ENCODE measurements at regions not wholly inside any gene's neighbourhood (a gene's known extent, or its start where the extent isn't known, plus 50 kb on each side); places are given as distances from the start of the nearest gene placed in this dataset.

DNA sequence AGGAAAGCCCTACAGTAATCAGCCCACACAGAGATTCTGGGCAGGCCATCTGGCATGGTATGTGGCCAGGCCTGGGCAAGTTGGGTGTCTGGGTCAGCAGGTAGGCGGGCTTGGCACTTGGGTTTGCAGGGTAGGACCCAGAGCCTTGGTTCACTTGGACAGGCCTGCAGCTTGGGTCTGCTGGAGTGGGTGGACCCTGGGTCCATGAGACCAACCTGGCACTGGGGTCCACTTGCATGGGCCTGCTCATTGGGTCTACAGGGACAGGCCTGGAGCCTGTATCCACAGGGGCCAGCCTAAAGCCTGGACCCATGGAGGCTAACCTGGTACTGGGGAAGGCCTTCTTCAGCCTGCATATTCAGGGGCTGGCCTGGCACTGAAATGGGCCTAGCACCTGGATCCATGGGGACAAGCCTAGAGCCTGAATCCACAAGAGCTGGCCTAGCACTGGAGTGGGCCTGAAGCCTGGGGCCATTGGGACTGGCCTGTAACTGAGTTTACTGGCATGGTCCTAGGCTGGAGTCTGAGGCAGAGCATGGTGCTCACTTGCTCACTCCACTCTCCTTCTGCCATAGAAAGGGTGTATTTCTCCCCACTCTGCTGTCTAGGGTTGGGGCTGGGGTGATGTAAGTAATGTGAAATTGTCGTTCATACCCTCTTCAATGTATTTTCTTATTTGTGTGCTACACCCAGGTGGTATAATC is 315.0 kb downstream of the AHR start:
- DNase-seq: no peak

DNA sequence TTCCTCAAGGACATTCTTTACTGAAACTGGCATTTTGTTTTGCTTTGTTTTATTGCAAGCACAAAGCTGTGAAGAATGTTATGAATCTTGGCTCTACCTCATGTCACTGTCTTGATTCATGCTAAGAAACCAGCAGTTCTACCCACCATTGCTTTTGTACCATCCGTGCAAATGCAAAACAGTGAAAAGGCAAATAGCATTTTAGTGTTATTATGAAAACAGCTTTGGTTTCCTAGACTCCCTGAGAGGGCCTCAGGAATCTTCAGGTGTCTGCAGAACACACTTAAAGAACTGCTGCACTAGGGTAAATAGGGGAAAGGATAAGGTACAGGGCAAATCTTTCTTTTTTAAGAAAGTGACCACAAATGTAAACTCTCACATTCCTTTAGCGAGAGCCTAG is 318.9 kb downstream of the AHR start:
- no peak for DNase-seq

DNA sequence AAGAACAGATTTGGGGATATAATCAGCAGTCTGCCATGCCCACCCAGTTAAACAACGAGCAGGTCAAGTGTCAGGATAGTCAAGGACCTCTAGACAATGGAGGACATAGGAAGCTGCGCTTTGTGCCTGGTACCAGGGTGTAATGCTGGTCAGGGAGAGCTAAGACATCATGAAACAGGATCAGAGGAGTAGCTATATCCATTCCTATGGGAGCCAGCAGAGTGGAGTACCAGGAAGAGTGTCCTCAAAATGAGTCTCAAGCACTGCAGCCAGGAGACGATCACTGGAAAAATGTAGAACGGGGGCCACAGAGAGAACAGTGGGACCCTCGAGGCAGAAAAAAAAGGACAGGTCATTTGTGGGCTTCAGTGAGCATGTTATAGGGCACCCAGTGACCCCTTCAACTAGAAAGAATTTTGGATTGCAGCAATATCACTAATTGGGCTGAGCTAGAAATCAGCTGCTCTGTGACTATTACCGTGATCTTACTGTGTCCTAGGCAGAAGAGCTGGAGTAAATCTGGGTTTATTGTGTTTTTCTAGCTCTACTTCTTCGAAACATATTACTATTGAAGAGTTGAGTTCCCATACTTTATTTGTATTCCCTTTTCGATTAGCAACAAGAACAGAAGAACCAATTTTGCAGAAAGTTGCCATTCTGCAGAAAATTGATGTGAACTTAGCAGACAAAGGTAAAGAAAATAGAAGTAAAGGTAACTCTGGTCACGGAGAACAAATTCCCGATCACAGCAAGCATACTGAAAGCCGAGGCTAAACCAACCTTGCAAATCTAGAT is 319.6 kb downstream of the AHR start:
- no peak for DNase-seq

DNA sequence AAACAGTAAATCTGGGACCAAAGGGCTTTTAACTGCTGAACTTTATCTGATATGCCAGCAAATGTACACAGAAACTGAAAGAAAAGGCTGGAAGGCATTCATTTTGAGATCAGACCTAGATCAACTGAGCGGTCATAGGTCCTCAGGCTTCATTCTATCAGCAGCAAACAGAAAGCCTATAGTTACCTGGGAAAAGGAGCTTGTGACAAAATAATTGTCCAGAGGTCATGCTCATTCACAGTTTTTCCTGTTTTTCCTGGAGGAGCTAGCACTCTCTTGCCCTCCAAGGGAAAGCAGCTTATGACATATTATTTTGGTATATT is 320.2 kb downstream of the AHR start:
- DNase-seq: no peak

DNA sequence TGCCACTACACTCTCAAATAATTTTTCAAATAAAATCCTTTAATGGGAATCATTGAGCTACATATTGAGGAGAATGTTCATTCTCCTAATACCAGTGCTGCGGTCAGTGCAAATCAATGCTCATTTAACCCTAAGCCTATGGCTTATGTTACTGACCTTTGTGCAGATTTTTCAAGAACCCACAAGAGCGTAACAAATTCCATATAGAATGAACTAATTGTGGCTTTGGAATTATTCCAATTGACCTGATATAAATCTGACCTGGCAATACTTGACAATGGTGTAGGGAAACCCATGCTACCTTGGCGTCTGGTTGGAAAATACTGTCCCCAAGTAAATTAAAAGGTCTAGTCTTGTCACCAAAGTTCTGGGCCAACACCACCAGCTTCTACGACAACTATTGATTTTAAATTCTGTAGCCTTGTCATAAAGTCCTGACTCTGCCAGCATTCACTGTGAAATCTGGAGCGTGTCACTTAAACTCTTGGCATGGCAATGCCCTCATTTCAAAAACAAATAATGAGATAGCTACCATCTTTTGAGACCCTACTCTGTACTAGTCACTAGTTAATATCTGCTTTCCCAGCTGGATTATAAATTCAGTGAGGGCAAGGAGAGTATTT is 320.9 kb downstream of the AHR start:
- DNase-seq: no peak

DNA sequence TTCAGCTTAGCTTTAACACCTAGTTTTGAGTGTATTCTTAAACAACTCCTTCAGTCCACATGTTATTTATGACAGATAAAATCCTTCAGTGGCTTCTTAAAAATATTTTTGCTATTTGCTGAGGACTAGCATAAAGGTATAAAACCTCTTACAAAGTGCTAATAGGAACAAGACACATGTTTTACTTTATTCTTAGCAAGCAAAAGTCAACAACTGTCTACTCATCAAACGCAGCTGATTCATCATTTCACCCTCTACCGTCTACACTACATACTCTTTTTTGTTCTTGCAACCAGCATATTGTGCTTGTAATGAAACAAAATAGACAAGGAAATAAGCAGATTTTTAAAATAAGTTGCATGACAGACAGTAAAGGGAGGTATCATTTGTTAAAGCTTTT is 319.7 kb downstream of the SNX13 start:
- DNase-seq: no peak

DNA sequence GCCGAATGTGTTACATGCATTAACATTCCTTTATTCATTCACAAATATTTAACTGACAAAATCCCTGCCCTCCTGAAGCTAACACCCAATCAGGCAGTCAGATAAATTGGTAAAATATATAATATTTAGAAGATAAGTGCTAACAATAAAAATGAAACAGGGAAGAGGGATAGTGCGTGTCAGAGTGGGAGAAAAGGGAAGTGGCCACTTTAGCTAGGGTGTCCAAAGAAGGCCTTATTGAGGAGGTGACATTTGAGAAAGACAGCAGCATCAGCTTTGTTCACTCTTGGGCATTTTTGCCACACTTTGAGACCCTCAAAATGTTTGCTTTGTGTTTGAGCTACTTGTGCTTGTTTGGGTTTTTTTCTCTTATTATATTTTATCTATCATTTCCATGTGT is 317.8 kb downstream of the SNX13 start:
- no peak for DNase-seq

DNA sequence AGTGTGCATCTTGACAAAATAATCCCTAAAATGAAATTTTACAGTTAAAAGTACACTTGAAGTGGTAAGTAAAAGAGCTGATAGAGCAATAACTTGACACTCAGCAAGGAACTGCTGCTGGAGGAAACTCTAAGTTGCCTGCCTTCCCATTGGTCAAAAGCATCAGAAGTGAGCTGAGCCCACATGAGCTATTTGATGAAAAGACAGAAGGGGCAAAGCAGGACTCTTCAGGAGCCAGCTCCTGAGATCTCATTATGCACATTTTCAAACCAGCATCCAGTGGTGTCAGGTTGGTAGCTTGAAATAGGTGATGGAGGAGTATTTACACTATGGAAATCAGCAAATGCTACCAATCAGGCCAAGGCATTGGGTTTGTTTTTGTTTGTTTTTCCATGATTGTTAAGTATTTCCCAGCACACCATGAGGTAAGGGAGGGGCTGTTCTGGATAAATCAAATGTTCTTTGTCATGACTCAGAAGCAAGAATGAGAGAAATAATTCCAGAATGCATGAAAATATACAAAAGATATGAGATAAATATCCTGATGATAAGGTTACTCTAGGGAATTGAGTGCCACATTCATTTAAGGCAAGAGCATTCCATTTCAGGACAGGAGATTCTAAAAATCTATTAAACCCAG is 316.6 kb downstream of the SNX13 start:
- DNase-seq: no peak

DNA sequence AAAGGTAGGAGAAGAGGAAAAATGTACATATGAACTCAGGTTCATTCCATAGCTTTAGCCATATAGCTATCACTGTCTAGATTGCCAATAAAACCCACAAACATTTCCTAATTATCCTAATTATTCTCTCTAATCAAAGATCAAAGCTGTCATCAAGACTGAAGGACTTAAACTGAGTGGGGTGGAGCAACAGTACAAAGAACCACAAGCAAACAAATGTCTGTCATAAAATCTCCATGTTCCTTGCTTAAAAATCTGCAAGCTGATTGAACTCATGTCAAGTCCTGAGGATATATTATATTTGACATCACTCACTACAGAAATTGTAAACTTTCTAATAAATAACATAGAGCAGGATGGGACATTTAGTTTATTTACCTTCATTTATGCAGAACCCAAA is 315.9 kb downstream of the SNX13 start:
- DNase-seq: no peak

DNA sequence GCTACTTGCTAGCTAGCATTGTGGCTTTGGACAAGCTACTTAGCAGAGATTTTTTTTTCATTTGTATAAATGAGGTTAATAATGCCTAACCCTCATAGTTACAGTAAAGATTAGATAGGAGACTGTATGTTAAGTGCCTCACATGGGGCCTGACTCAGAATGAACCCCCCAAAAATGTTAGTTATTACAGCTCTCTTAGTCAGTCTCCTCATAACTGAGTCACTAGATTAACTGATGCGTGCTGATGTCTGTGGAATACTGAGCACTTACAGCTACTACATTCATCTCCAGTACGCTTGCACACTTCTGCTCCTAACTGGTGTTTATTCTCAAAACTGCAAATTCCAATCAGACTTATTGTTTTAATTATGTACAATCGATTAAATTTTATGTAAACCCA is 315.3 kb downstream of the SNX13 start:
- no peak for DNase-seq

DNA sequence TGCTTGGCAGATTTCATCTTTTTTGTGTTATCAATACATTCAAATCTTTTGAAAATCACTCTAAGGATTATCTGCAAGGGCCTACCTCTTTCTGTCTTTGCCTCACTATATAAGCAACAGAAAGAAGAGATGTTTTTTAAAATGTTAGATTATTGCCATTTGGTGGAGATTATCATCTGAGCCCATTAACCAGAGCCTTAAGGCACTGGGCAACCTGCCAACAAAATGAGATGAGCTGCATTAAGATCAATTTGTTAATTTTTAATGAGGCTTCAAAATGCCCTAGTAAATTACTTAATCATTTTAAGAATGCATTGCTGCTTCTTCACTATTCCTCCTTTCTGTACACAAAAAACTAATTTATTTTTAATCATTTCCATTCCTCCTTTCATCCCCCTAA is 314.1 kb downstream of the SNX13 start:
- DNase-seq: no peak

DNA sequence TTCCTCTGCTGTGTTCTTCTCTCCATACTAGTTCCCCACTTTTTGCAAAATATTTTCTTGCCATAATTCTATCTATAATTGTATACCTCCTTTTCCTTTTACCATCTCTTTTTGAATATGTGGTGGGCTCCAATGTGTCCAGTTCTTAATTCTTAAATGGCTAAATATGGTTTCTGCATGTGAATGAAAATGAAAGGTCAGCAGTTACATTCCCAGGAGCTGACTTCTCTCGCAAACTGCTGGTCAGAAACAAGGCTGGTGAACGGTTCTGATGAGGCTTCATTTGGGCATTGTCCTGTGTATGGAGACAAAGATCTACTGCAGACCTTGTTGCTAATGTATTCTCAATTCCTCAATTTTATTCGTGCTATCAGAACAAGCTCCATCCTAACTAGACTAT is 309.2 kb downstream of the SNX13 start:
- no peak for DNase-seq

DNA sequence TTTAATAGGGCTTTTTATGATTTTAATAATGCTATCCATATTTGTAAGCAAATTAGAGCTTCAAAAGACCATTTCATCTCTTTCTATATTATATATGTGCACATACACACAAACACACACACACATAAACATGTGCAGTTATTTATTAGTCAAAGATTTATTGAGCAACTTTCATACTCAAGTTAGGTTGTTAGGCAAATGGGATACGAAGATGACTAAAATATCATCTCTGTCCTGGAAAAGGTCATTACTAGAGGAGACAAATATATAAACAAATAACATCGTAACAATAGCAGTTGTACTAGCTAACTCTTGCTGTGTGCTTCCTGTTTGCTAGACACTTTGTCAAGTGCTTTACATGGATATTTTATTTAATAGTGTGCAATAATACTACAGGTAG is 307.9 kb downstream of the SNX13 start:
- no peak for DNase-seq

DNA sequence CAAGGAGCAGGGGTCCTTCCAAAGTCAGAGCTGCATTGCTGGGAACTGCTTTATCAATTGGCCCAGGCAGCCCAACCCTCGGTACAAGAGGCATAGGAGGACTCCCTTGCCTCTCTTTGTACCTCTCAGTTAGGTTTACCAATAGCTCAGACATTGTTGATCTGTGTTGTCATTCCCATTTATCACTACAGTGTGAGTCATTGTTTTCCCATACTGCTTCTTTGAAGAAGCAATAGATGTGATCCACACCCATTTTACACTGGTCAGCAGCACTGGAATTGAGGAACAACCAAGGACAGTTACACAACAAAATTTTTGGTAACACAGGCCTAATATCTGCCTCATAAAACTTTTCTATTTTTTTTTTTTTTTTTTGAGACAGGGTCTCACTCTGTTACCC is 307.2 kb downstream of the SNX13 start:
- DNase-seq: no peak

DNA sequence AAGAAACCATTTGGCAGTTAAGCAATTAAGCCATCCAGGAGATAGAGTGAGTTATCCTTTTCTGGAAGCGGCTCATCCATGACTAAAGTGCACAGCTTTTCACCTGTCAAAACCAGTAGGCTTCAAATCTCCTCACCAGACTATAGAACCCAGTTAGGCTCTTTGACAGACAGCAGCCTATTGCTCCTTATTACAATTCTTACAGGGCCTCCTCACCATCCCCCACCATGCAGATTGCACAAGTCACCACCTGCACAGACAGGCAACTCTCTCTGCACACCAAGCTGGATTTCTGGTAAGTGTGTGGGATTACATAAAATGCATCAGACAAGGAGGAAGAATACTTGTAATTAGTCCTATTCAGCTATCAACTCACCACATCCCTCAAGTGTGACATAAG is 301.6 kb downstream of the SNX13 start:
- no peak for DNase-seq

DNA sequence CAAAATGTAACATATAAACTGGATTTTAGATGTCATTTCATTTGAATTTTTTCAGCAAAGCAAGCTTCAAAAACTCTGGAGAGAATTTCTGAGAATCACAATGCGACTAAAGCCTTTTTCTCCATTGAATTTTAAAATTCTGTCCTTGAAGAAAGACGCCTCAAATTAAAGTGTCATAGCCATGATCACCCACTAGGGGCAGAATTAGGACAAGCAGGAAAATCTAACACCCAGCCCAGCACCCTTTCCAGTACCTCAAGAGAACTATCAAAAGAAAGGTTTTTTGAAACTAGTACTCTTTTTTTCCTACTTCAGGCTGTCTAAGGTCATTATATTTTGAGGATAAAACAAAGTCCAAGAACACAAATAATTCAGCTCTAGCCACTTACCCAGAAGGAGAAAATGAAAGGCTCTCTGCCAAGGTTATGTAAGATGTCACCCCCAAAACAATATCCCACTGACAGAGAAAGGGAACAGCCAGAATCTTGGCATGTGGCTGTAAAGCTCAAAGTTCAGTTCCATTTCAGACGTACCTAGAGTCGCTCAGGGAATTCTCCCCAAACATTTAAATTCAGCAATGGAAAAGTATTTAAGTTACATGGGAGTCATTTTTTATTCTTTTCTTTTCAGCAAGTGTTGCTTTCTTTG is 299.4 kb downstream of the SNX13 start:
- DNase-seq: no peak

DNA sequence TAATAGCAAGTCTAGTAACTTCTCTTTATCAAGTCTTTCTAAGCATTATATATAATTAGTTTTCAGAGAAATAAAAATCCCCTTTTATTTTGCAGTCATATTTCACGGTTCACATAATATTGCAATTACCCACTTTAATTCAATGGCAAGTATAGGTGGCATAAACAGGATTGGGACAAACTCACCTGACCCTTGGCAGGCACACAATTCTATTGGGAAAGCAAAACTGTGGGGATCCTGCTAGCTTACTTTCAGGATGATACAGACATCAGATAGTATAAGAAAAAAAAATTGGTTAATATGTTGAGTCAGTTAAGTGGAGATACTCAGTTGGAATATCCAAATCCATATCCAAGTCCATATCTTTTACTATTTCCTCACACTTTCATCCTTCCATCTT is 294.8 kb downstream of the SNX13 start:
- DNase-seq: no peak

DNA sequence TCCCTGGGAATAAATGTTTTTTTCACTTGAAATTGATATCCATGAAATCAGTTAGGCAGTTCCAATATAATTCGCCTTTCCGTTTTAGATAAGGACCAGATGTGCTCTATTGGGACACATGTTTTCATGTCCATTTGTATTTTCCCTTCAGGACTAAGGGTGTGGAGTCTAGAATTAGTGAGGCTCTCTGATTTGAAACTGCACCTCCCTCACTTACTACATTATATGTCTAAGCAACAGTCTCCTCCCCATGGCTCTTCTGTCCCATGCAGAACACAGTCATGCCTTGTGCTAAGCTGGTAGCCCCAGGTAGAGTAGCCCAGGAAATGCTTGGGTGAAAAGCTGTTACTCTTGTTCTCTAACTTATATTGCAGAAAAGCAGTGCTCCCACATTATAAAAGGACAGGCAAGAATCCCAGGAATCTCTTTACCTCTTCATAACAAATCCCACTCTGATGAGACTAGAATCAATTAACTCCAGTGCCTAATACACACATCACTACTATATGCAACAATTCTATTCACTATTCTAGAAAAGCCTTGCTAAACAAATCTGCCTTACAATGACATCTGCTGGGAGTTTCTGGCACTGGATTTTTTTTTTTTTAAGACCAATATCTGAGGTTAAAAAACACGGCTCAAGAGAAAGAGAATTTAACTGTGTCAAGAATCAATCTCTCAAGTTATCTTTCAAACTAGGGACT is 293.9 kb downstream of the SNX13 start:
- DNase-seq: no peak

DNA sequence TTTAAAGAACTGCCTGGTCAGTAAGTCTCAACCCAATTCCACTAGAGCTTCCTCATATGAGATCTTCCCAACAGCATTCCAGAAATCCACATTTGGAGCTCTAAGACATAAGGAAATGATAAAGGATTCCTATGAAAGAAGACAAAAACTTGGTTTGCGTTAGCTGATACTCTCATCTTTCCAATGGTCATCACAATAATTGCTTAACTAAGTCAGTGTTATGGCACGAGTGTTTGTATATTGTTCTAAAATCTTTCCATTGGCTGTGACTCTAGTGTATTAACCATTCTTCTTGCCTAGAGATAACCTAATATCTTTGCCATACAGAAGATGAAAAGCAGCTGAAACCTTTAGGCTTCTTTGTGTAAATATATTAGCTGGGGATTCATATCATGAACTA is 289.0 kb downstream of the SNX13 start:
- DNase-seq: no peak

DNA sequence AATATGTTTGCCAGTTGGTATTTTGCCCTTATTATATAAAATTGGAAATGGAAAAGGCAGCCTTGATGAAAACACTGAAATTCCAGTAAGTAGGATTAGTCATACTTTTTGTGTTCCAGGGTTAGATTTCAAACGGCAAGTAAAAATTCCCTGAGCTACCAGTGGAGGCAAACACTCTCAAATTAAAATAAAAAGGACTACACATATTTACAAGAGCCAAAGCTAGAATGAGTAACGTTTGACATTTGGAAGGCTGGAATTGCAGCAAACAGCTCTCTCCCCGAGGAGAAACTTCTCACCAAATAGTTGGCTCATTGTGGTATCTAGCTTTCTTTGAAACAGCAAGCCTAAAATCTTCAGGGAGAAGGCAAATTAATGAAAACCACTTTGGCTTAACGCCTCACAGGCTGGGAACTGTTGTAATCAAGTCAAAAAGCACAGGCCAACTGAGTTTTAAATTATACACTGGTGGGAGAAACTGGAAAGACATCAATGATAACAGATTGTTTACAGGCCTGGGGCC is 288.4 kb downstream of the SNX13 start:
- no peak for DNase-seq

DNA sequence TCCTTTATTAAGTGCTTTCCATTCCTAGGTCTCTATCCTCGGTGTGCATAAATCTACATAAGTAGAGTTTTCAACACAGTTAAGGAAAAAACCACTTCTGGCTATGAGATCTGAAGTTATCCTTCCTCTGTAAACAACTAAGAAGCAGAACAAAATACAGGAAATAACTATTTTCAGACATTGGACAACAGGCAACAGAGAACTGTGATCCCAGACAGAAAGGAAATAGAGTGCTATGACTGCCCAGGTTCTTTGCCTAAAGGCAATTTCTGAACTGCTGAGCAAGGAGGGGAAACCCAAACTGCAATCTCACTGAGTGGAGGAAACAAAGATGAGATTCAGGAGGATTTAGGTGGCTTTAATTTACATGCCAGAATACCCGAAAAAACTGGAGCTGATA is 285.4 kb downstream of the SNX13 start:
- DNase-seq: no peak

DNA sequence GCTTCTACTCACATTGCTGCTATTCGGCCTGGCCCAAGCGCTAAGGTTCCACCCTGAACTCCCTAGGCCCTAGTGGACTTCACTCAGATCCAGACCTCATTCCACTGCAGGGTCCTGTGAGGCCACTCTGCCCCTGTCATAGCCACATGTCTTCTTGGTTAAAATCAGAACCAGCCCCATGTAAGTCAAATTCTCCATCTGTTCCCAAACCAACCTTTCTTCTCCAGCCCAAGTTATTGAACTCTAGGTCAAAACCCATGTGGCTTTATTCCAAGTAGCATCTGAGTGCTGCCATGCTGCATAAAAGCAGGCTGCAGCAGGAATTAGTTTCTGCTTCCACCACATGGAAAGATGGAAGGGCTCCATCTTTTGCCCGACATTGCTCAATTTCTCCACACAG is 281.2 kb downstream of the SNX13 start:
- no peak for DNase-seq

DNA sequence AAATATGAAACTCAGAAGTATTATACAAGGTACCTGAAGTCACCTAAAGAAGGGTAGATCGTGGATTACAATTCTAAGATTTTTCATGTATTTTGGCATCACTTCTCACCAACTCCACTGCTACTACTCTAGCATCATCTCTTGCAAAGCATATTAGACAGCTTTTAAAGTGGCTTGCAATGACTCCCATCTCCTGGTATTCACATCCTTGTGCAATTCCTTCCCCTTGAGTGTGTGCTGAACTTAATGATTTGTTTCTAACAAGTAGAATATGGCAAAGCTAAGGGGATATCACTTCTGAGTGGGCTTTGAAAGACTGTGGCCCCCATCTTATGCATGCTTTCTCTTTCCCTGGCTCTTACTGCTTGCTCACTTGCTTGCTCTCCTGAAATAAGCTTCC is 280.2 kb downstream of the SNX13 start:
- no peak for DNase-seq

Measured in T1000 (cell line).